Pulmonary artery endothelial cell (primary cell): ENCODE measurements at regions not wholly inside any gene's neighbourhood (a gene's known extent, or its start where the extent isn't known, plus 50 kb on each side); places are given as distances from the start of the nearest gene placed in this dataset.
"Not testable (repeated sequence)": the region's sequence is repeated elsewhere in the genome, so short reads cannot be mapped to it uniquely, and the experiment has no call there.

ENCODE experiments used
- DNase-seq: peaks from one replicate; pipeline ENCODE4 v3.0.0-alpha.2; 2011; ENCODE audit warnings: low read depth, low spot score

DNA sequence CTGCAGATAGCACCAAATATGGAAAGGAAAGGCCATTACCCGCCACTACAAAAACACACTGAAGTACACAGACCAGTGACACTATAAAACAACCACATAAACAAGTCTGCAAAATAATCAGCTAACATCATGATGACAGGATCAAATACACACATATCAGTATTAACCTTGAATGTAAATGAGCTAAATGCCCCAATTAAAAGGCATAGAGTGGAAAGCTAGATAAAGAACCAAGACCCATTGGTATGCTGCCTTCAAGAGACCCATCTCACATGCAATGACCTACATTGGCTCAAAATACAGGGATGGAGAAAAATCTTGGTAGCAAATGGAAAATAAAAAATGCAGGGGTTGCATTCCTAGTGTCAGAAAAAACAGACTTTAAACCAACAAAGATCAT is 393.9 kb upstream of the GRAMD2B start:
- not testable (repeated sequence) for DNase-seq

- no peak for DNase-seq
Measured at GRCh38 chr5:126030698-126031097, 392.5 kb upstream of the GRAMD2B start.

GRCh38 chr5:126031989-126032716 is 391.1 kb upstream of the GRAMD2B start:
- no peak for DNase-seq

- DNase-seq: no peak
Measured at GRCh38 chr5:126043688-126044087, 379.5 kb upstream of the GRAMD2B start.

- DNase-seq: no peak
Measured at GRCh38 chr5:126044111-126044668, 379.0 kb upstream of the GRAMD2B start.

DNA sequence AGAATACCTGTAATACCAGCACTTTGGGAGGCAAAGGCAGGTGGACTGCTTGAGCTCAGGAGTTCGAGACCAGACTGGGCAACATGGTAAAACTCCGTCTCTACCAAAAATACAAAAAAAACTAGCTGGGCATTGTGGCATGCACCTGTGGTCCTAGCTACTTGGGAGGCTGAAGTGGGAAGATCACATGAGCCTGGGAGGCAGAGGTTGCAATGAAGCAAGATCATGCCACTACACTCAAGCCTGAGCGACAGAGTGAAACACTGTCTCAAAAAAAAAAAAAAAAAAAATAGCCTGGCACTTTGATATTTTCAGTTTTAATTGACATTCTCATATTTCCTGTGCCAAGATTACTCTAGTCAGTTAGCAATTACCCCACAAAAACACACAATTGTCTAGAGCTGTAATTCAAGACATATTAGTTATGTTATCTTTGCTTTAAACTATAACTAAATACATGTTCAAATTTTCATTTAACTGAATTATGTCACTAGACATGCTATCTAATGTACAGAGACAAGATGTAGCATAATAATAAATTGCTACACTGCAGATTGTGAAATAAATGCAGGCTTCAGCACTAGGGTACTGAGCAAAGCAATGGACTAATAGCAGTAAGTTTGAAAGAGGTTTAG is 378.2 kb upstream of the GRAMD2B start:
- no peak for DNase-seq

GRCh38 chr5:126046318-126046717 is 376.9 kb upstream of the GRAMD2B start:
- no peak for DNase-seq

GRCh38 chr5:126046846-126047571 is 376.2 kb upstream of the GRAMD2B start:
- no peak for DNase-seq

GRCh38 chr5:126052120-126052519 is 371.1 kb upstream of the GRAMD2B start:
- no peak for DNase-seq

- DNase-seq: no peak
Measured at GRCh38 chr5:126052791-126053190, 370.4 kb upstream of the GRAMD2B start.

DNA sequence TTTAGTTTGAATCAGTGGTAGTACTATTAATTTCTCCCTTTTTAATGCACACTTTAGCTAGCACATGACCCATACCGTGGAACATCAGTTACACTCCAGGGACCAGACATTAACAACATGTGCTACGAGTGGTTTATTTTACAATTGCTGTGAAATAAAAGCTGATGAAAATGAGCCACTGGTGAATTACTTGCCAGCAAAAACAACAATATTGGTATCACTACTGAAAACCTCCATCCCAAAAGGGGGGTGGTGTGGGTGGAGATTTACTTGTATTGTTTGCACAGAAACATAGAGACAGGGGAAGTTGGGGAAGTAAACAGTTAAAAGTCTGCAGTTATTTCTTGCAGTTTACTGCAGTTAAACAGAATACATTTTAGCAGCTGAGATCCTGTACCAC is 369.6 kb upstream of the GRAMD2B start:
- no peak for DNase-seq

GRCh38 chr5:126054577-126055347 is 368.4 kb upstream of the GRAMD2B start:
- no peak for DNase-seq

GRCh38 chr5:126055348-126055729 is 367.9 kb upstream of the GRAMD2B start:
- DNase-seq: no peak

- no peak for DNase-seq
Measured at GRCh38 chr5:126056352-126056751, 366.9 kb upstream of the GRAMD2B start.

DNA sequence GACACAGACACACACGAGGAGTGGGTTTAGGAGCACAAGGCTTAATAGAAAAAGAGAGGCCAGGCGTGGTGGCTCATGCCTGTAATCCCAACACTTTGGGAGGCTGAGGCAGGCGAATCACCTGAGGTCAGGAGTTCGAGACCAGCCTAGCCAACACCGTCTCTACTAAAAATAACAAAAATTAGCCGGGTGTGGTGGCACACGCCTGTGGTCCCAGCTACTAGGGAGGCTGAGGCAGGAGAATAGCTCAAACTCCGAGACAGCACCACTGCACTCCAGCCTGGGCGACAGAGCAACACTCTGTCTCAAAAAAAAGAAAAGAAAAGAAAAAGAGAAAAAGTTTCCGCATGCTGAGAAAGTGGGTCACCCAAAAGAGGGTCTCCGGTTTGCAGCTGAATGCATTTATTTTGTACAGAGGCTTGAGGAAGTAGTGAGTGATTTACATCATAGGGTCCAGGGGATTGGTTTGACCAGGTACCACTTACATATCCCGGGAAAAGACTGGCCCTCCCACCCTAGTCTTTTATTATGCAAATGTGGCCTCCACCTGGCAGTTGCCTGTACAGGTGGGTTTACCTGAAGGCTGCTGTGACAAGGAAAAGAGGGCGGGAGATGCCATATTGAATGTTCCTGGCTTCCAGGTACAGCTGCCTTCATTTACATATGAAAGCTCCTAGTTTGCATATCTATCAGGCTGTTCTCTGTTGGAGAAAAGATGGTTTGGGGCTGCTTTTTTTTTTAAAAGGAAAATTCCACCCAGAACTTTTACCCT is 366.2 kb upstream of the GRAMD2B start:
- no peak for DNase-seq

DNA sequence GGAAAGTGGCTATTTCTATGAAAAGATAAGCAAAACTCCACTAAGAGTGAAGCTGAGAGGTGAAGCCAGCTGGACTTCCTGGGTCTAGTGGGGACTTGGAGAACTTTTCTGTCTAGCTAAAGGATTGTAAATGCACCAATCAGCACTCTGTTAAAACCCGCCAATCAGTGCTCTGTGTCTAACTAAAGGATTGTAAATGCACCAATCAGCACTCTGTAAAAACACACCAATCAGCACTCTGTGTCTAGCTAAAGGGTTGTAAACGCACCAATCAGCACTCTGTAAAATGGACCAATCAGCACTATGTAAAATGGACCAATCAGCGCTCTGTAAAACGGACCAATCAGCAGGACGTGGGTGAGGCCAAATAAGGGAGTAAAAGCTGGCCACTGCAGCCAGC is 364.8 kb upstream of the GRAMD2B start:
- not testable (repeated sequence) for DNase-seq

DNA sequence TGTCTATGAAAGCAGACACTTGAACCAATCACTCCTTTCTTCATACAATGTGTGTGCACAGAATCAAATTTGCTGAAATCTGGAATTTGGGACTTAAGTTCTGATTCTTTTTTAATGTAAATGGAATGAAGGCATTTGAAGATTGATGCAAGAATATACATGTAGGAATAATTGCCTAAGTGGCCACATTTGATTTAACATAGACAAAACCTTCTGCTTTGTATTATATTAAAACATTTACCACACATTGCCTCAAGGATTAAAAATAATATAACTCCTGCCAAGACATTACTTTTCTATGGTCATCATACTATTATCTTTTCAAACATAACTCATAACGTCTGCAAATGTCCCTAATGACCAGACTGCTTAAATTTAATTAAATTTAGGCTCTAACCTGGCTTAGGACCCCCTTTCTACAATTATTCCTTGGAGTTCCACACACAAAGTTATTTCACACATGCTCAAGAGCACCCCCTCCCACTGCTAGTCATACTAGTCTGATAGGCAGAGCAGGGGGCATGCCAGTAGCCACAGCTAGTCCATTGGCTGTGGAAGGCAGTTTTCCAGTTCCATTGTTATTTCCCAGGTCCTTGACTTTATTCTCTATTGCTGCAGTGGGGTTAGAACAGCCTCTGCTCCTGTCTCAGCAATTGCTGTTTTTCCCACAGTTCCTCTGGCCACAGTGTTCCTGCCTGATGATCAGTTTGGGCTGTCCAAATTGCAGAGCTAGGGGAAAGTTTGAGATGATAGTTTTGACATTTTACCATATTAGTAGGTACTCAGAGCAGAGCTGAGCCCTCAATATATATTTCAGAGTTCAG is 360.6 kb upstream of the GRAMD2B start:
- DNase-seq: no peak

DNA sequence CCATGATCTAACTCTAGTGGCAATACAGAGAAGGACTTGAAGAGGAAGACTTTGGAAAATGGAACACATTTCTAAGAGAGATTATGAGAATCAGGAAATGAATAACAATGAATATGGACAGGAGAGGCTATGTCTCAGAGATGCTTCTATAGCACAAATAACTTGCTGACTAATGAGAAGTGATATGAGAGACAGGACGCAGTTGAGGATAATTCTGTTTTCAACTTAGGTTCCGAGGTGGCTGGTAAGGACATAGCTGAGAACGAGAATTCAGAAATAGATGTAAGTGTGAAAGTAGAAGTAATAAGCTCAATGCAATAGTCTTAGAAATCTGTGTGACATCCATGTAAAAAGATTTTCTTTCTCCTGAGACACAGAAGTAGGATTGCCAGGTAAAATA is 358.1 kb upstream of the GRAMD2B start:
- DNase-seq: no peak

DNA sequence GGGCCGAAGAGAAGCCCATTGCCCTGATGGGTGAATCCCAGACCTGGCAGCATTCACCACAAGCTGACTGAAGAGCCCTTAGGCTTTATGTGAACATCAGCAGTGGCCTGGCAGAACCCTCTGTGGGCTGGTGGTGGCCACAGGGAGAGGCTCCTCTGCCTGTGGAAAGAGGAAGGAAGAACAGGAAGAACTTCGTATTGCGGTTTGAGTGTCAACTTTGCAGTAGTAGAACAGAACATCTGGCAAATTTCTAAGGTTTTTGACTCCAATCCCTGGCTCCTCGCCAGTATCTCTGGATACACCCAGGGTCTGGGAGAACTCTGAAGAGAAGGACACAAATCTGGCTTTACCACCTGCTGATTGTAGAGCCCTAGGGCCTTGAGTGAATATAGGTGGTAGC is 356.4 kb upstream of the GRAMD2B start:
- DNase-seq: no peak

DNA sequence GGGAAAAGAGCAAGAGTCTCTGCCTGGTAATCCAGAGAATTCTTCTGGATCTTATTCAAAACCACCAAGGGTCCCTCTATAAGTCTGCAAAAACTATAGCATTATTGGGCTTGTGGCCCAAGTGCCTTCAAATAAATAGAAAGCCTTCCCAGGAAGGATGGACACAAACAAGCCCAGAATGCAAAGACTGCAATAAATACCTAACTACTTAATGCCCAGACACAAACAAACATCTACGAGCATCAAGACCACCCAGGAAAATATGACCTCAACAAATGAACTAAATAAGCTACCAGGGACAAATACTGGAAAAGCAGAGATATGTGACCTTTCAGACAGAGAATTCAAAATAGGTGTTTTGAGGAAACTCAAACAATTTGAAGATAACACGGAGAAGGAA is 355.8 kb upstream of the GRAMD2B start:
- no peak for DNase-seq
